Activated CD4-positive, alpha-beta T cell treated with anti-CD3 and anti-CD28 coated beads for 48 hours (primary cell): ENCODE measurements at regions not wholly inside any gene's neighbourhood (a gene's known extent, or its start where the extent isn't known, plus 50 kb on each side); places are given as distances from the start of the nearest gene placed in this dataset.
A peak's percentile ranks its signal among the peaks of the same experiment; 100 is the strongest.

Source experiments
- DNase-seq: peaks from one replicate; pipeline ENCODE4 v3.0.0-alpha.2; 2020

GRCh38 chr2:205937211-205937610 lies 148.8 kb downstream of the INO80D start:
- DNase-seq, result no peak

GRCh38 chr2:205936446-205936845 lies 149.5 kb downstream of the INO80D start:
- no peak for DNase-seq

- no peak for DNase-seq
Observed at GRCh38 chr2:205934443-205934842, 151.5 kb downstream of the INO80D start.

DNA sequence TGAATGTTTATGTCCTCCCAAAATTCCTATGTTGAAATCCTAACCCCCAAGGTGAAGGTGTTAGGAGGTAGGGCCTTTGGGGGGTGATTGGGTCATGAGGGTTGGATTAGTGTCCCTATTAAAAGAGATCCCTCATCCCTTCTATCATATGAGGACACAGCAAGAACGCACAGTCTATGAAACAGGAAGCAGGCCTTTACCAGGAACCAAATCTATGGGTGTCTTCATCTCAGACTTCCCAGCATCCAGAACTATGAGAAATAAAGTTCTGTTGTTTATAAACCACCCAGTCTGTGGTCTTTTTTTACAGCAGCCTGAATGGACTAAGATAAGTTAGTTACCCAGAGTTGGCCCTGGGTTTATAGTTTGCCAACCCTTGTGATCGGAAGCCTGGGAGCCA lies 153.1 kb downstream of the INO80D start:
- DNase-seq, result no peak

DNA sequence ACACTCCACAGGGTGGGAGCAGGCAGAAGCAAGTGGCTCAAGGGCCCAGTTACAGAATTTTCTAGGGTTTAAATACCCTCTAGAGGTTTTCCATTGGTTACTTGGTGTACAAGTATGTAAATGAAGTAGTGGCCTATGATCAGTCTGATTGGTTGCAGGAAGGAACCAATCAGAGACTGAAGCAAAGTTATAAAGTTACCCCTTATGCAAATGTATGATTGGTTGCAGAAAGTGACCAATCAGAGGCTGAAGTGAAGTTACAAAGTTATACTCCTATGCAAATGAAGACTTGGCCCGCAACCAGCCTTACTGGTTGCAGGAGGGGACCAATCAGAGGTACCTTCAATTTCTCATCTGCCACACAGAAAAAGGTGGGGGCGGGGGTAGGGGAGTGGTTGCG lies 154.6 kb downstream of the INO80D start:
- DNase-seq, result no peak

GRCh38 chr2:205930209-205930608 lies 155.8 kb downstream of the INO80D start:
- DNase-seq, result no peak

DNA sequence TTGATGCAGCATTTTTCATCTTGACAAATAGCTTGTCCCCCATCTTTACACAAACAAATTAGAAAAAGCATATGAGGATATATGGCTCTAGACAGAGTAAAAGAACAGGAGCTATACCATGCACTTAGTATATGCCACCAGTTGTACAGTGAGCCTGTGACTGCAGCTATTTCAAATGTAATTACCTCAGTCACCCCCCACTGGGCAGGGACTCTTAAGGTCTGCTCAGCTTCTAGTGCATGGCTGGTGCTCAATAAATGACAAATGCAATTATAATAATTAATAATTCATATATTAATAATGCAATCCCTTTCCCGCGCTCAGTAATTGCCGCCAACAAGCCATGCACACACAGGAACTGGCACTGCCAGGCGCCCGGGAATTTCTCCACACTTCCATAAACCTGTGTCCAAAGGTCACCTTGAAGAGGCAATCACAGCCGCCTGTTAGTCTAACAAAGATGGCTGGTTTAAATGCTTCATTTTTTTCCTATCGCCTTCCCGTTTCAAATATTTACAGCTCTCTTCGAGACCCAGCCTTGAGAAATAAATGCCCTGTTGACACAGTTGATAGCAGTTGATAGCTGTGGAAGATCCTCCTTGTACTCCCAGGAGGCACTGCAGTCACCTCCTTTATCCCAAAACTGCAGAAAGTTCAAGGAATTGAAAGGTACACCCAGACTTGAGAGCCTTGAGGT lies 156.6 kb downstream of the INO80D start:
- DNase-seq, result no peak

- DNase-seq, result peak; percentile 82
Observed at GRCh38 chr2:205925373-205926337, 160.3 kb downstream of the INO80D start.

DNA sequence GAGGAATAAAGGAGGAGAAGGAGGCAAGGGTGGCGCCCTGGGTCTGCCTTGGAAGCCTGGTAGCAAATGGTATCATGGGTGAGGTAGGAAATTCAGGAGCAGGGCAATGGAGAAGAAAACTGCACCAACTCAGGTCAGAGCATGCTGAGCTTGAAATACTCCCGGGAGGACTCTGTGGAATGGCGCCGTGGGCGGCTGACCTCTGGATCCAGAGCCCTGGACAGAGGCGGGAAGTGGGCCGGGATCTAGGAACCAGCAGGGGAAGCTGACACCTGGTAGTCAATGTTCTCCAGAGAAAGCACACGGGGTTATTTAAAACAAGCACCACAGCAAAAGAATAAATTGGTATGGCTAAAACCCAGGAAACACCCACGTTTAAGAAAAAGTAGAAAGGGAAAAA lies 161.3 kb downstream of the INO80D start:
- DNase-seq, result no peak

DNA sequence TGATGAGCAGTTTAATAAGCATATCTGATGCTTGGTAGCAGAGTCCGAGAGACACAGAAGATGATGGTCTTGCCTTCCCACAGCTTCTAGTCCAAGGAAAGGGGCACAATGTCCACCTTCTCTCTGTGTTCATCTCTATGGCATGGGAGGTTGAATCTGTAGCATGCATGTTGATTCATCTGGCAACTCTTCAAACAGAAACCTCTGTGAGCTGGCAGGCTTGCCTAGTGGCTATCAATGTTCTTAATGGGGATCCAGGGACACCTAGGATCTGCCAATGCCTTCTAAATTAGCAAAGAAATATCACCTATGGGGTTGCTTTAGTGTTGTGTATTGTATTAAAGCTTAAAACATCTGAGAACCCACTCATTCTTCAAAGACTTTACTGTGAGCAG lies 170.8 kb downstream of the INO80D start:
- DNase-seq, result no peak

DNA sequence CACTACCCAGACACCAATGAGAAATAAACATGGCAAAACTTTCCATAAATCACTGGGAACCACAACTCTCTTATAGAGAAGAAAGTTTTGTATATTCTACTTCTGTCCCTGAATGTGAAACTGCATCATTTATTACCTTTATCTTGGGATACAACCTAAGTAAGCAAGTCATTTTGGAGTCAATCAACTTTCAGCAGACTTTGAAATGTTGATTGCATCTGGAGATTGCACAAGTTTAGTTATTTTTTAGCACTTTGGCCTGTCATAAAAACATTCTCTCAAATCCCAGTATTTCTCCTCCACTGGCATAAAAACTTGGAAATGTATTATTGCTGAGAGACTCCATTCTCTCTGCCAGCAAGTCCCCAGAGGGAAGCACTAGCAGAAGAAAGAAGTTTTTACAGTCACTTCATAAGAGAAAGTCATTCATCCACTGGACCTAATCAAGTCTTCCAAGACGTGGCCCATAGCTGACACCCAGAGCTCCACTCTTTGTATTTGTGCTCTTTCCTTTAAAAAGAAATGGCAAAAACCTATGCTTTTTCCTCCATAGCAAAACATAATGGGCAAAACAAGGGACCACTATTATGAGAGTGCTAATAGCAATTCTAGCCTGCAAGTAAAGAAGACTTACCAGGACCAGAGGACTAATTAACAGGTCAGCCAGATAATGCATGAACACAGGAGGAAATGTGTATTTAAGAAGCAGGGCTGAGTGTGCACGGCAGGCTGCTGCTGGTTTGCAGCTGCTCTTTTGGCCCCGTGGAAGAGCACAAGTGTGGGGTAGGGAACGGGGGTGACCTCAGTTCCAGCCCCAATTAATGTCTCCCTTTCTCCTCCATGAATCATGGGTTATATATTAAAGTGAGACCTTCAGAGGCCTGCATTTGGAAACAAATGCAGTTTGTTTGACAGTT lies 171.5 kb downstream of the INO80D start:
- no peak for DNase-seq

DNA sequence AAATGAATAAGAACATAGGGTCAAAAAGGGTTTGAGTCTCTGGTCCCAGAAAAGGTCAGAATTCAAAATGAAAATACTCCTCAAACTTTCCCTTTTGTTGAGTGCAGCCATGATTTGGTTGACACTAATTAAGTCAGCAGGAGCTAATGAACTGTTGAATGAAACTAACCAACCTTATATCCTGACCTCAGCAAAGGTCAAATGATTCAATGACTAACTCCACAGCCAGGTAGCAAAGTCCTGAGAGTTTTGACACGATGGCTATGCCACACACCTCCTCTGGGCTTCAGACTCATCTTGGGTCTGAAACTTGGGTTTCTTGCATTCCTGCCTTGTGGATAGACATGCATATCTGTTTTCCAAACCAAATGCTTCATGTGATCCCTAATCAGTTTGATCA lies 172.3 kb downstream of the INO80D start:
- DNase-seq, result no peak

GRCh38 chr2:205911306-205911705 lies 174.7 kb downstream of the INO80D start:
- no peak for DNase-seq

DNA sequence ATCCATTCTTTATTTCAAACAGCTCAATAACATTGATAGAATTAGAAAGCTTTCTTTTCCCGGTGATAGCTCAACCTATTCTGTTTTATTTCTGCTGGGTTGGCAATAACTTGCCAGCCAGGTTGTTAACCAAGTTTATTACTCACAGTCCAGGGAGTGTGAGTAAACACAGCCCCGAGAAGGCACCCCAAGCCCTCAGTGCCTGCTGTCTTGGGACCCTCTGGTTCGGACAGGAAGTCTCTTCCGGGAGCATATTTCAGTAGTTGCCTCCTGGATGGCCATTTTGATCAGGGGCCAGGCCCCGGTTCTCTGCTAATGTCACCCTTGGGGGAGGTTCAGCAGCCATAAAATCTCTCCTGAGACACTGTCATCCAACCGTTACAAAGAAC lies 176.8 kb downstream of the INO80D start:
- DNase-seq, result no peak

DNA sequence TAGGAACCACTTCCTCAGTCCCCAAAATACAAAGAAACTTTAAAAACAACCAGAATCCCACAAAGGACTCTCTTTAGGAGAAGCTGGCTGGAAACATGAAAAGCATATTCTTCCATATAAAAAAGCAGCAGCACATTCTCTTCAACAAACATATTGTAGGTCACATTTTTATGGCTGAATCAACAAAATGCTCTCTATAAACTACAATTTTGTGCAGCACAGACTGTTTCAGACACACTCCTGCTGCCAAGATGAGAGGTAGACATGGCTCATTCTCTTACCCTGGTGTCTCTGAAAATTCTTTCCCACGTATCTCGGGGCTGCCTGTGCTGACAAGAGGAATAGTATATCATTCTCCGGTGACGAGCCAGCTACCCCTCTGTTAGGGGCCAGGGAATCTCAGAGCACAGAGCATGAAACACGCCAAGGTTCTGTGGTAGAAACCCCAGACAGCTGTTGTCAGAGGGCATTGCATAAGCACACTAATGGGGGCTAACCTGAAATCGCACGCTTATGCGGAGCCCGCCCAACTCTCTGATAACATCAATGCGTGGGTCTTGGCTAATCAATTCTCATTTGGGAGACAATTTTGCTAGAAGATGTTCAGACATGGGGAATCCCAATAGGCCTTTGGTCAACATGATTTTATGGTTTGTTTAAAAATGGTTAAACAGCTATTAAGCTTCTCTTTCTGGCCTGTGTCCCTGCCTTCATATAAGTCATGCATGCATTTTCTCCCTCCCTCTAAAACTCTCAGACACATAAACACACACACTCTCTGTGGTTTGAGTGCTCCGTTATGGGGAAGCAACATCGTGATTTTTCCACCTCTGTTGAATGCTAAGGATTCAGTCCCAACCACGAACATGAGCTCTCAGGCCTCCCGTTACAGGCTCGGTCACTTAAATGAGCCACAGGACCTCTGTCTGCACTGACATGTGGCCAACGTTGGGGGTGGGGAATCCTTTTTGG lies 177.5 kb downstream of the INO80D start:
- DNase-seq, result no peak

- DNase-seq, result no peak
Observed at GRCh38 chr2:205906419-205906818, 179.6 kb downstream of the INO80D start.

GRCh38 chr2:205905576-205905975 lies 180.4 kb downstream of the INO80D start:
- DNase-seq, result no peak

DNA sequence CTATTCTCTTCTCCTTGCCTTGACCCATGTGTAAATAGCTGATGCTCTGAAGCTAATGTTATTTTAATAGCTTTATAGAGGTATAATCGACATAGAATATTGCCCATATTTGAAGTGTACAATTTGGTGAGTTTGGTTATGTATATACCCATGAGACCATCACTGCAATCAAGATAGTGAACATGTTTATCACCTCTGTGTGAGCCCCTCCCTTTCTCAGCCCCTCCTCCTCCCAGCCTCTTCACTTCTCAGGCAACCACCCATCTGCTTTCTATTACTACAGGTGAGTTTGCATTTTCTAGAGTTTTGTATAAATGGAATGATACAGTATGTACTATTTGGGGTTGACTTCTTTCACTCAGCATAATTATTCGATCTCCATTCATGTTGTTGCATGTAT lies 181.1 kb downstream of the INO80D start:
- DNase-seq, result no peak

- peak; percentile 17 for DNase-seq
Observed at GRCh38 chr2:205903549-205904129, 182.3 kb downstream of the INO80D start.

GRCh38 chr2:205902900-205903237 lies 183.1 kb downstream of the INO80D start:
- DNase-seq, result no peak

GRCh38 chr2:205902041-205902899 lies 183.7 kb downstream of the INO80D start:
- DNase-seq, result no peak
